ENCODE measurements at regions not wholly inside any gene's neighbourhood (a gene's known extent, or its start where the extent isn't known, plus 50 kb on each side); places are given as distances from the start of the nearest gene placed in this dataset.

DNA sequence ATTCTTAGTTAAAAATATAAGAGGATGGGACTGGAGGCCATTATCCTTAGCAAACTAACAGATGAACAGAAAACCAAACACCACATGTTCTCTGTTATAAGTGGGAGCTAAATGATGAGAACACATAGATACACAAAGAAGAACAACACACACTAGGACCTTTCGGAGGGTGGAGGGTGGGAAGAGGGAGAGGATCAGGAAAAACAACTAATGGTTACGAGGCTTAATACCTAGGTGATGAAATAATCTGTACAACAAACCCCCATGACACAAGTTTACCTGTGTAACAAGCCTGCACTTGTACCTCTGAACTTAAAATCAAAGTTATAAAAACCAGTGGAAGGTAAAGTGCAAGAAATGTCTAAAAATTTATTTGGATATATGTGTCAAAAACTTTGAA lies 1047.4 kb upstream of the C9orf72 start:
- H3K4me3 ChIP-seq, result no peak overlapping the region
- no peaks in the 10 kb centered on the region for H3K4me1 ChIP-seq
- no peak for TF ChIP-seq CTCF (IDR thresholded peaks at IDR 0.05)
- no peak for TF ChIP-seq POLR2A (IDR thresholded peaks at IDR 0.05)
- no peak overlapping the region for H3K27ac ChIP-seq
- DNase-seq, result no peak
- no peaks in the 10 kb centered on the region for H3K9me3 ChIP-seq
- 31 to 65% methylated on average over 2 of the region's 2 CpGs for whole genome bisulfite sequencing, 2 donors
- no peaks in the 10 kb centered on the region for H3K27me3 ChIP-seq
- intact Hi-C loops (cut with DNase I), result no loop called here
- no peaks in the 10 kb centered on the region for H3K36me3 ChIP-seq

GRCh38 chr9:28624771-28625170 lies 1051.5 kb upstream of the C9orf72 start:
- Histone ChIP-seq H3K27me3 (no peaks in the 10 kb centered on the region), H3K27ac (no peak overlapping the region), H3K4me1 (no peaks in the 10 kb centered on the region), H3K4me3 (no peak overlapping the region), H3K36me3 (no peaks in the 10 kb centered on the region), H3K9me3 (no peaks in the 10 kb centered on the region)
- intact Hi-C loops (cut with DNase I), result no loop called here
- DNase-seq, result no peak
- no peak for TF ChIP-seq CTCF (IDR thresholded peaks at IDR 0.05)
- no peak for TF ChIP-seq POLR2A (IDR thresholded peaks at IDR 0.05)
- WGBS, 2 donors, result 71 to 78% methylated on average over 1 of the region's 1 CpG

GRCh38 chr9:28628031-28628430 lies 1054.8 kb upstream of the C9orf72 start:
- no peak for DNase-seq
- H3K27me3 ChIP-seq, result no peaks in the 10 kb centered on the region
- WGBS, 2 donors, result 7 to 17% methylated on average over 1 of the region's 1 CpG
- H3K4me1 ChIP-seq, result no peaks in the 10 kb centered on the region
- TF ChIP-seq CTCF (IDR thresholded peaks at IDR 0.05), result no peak
- no peak for TF ChIP-seq POLR2A (IDR thresholded peaks at IDR 0.05)
- H3K4me3 ChIP-seq, result no peak overlapping the region
- no peak overlapping the region for H3K27ac ChIP-seq
- no peaks in the 10 kb centered on the region for H3K9me3 ChIP-seq
- intact Hi-C loops (cut with DNase I), result no loop called here
- H3K36me3 ChIP-seq, result no peaks in the 10 kb centered on the region

DNA sequence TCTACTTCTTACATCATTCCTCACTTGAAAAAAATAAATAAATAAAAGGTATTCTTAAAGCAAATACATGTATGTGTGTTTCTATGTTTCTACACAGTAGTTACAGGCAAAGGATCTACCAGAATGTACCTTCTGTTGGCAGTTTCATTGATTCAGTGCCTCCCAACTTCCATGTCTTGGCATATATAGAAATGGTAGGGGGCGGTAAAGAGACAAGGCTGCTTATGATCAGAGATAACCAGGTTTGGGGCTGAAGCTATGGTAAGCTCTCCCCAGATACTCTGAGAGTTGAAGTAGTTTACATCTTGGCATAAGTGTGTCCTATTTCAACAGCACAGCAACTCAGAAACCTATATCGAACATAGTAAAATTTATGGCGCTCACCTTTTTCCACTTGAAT lies 1075.4 kb upstream of the C9orf72 start:
- intact Hi-C loops (cut with DNase I), result no loop called here
- TF ChIP-seq CTCF (IDR thresholded peaks at IDR 0.05) (no peak), POLR2A (IDR thresholded peaks at IDR 0.05) (no peak)
- DNase-seq, result no peak
- H3K4me3 ChIP-seq, result no peak overlapping the region
- no peaks in the 10 kb centered on the region for H3K9me3 ChIP-seq
- no peak overlapping the region for H3K27ac ChIP-seq
- WGBS, 2 donors, result 87 to 97% methylated on average over 3 of the region's 3 CpGs
- H3K36me3 ChIP-seq, result no peaks in the 10 kb centered on the region
- no peaks in the 10 kb centered on the region for H3K27me3 ChIP-seq
- H3K4me1 ChIP-seq, result no peaks in the 10 kb centered on the region

- intact Hi-C loops (cut with DNase I), result no loop called here
- Histone ChIP-seq H3K4me1 (no peaks in the 10 kb centered on the region), H3K4me3 (no peak overlapping the region), H3K27me3 (no peaks in the 10 kb centered on the region), H3K9me3 (no peaks in the 10 kb centered on the region), H3K36me3 (no peaks in the 10 kb centered on the region), H3K27ac (no peak overlapping the region)
- no peak for DNase-seq
- TF ChIP-seq CTCF (IDR thresholded peaks at IDR 0.05), result no peak
- TF ChIP-seq POLR2A (IDR thresholded peaks at IDR 0.05), result no peak
- WGBS, 2 donors, result 33 to 36% methylated on average over 4 of the region's 4 CpGs
These were observed 1077.0 kb upstream of the C9orf72 start for GRCh38 chr9:28650327-28650726.
